H1 (cell line): ENCODE measurements at regions not wholly inside any gene's neighbourhood (a gene's known extent, or its start where the extent isn't known, plus 50 kb on each side); places are given as distances from the start of the nearest gene placed in this dataset.
"Not testable (repeated sequence)": the region's sequence is repeated elsewhere in the genome, so short reads cannot be mapped to it uniquely, and the experiment has no call there.

Experiments used
- POLR2A ChIP-seq, 2 experiments: IDR thresholded peaks; 1 replicate in 1 of 2; 2 replicates in 1 of 2; pipeline ENCODE4 v1.6.1; 2011; ENCODE audit warnings: low read depth in 2 of 2, low read length in 2 of 2, mild to moderate bottlenecking in 2 of 2; ENCODE audit errors: control extremely low read depth in 1 of 2
- RAD21 ChIP-seq, 2 experiments: IDR thresholded peaks in 1 of 2; conservative IDR thresholded peaks in 1 of 2; 2 replicates each; pipeline ENCODE4 v1.6.1; 2011; ENCODE audit warnings: low read depth in 2 of 2, low read length in 2 of 2, improper control_type of control experiment in 1 of 2, inconsistent platforms in 1 of 2, mild to moderate bottlenecking in 1 of 2, moderate library complexity in 1 of 2
- TBP ChIP-seq: IDR thresholded peaks from 2 replicates; pipeline ENCODE4 v1.6.1; 2011; ENCODE audit warnings: low read depth, low read length, improper control_type of control experiment

DNA sequence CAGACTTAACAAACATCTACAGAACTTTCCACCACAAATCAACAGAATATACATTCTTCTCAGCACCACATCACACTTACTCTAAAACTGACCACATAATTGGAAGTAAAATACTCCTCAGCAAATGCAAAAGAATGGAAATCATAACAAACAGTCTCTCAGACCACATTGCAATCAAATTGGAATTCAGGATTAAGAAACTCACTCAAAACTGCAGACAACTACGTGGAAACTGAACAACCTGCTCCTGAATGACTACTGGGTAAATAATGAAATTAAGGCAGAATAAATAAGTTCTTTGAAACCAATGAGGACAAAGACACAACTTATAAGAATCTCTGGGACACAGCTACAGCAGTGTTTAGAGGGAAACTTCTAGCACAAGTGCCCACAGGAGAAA lies 292.7 kb downstream of the RND3 start:
- TF ChIP-seq POLR2A (IDR thresholded peaks at IDR 0.05; ENCODE audit: control extremely low read depth in 1 of 2, low read depth in 2 of 2, low read length in 2 of 2); RAD21 (IDR thresholded peaks at IDR 0.05 in 1 of 2, conservative IDR thresholded peaks at IDR 0.05 in 1 of 2; ENCODE audit: low read depth in 2 of 2, low read length in 2 of 2); TBP: not testable (repeated sequence)
